ENCODE measurements at regions not wholly inside any gene's neighbourhood (a gene's known extent, or its start where the extent isn't known, plus 50 kb on each side); places are given as distances from the start of the nearest gene placed in this dataset.

DNA sequence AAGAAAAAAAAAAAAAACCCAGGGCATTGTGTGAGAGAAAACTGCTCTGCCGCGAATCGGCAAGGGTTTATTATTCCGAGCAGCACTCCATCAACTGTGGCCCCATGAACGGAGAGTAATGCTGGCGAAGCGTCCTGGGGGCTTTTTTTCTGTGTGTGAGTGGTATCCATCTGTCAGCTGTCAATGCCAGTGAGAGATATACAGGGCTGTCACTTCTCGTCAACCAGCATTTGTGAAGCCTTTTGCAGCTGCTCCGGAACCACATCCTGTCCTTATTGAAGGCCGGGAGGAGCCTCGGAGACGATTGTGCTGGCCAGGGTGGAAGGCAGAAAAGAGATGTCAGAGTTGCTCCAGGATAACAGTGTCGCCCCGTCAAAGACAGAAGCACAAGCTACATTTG lies 356.9 kb upstream of the SMIM21 start:
- TF ChIP-seq SP1 (CRISPR knock-in tag; IDR thresholded peaks at IDR 0.05) (no peak), ESRRA (IDR thresholded peaks at IDR 0.05; ENCODE audit: borderline replicate concordance, low read depth) (no peak), FOXK2 (conservative IDR thresholded peaks at IDR 0.05 in 1 of 2, IDR thresholded peaks at IDR 0.05 in 1 of 2; ENCODE audit: low read depth in 2 of 2) (no peak), POLR2A (conservative IDR thresholded peaks at IDR 0.05) (no peak), HNRNPH1 (optimal IDR thresholded peaks at IDR 0.05; ENCODE audit: low read depth, low read length) (no peak)
- TF ChIP-seq, protein P1, sequence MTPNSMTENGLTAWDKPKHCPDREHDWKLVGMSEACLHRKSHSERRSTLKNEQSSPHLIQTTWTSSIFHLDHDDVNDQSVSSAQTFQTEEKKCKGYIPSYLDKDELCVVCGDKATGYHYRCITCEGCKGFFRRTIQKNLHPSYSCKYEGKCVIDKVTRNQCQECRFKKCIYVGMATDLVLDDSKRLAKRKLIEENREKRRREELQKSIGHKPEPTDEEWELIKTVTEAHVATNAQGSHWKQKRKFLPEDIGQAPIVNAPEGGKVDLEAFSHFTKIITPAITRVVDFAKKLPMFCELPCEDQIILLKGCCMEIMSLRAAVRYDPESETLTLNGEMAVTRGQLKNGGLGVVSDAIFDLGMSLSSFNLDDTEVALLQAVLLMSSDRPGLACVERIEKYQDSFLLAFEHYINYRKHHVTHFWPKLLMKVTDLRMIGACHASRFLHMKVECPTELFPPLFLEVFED (CRISPR knock-in tag; conservative IDR thresholded peaks at IDR 0.05): no peak
- TF ChIP-seq, protein P2, sequence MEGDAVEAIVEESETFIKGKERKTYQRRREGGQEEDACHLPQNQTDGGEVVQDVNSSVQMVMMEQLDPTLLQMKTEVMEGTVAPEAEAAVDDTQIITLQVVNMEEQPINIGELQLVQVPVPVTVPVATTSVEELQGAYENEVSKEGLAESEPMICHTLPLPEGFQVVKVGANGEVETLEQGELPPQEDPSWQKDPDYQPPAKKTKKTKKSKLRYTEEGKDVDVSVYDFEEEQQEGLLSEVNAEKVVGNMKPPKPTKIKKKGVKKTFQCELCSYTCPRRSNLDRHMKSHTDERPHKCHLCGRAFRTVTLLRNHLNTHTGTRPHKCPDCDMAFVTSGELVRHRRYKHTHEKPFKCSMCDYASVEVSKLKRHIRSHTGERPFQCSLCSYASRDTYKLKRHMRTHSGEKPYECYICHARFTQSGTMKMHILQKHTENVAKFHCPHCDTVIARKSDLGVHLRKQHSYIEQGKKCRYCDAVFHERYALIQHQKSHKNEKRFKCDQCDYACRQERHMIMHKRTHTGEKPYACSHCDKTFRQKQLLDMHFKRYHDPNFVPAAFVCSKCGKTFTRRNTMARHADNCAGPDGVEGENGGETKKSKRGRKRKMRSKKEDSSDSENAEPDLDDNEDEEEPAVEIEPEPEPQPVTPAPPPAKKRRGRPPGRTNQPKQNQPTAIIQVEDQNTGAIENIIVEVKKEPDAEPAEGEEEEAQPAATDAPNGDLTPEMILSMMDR (IDR thresholded peaks at IDR 0.05 in 2 of 3, conservative IDR thresholded peaks at IDR 0.05 in 1 of 3; ENCODE audit: insufficient read depth in 2 of 3, low read depth in 1 of 3, low read length in 3 of 3): no peak
- TF ChIP-seq, protein P3, sequence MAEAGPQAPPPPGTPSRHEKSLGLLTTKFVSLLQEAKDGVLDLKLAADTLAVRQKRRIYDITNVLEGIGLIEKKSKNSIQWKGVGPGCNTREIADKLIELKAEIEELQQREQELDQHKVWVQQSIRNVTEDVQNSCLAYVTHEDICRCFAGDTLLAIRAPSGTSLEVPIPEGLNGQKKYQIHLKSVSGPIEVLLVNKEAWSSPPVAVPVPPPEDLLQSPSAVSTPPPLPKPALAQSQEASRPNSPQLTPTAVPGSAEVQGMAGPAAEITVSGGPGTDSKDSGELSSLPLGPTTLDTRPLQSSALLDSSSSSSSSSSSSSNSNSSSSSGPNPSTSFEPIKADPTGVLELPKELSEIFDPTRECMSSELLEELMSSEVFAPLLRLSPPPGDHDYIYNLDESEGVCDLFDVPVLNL (CRISPR knock-in tag; IDR thresholded peaks at IDR 0.05; ENCODE audit: low read depth): no peak

Data from K562 (cell line).